ENCODE measurements at regions not wholly inside any gene's neighbourhood (a gene's known extent, or its start where the extent isn't known, plus 50 kb on each side); places are given as distances from the start of the nearest gene placed in this dataset.

DNA sequence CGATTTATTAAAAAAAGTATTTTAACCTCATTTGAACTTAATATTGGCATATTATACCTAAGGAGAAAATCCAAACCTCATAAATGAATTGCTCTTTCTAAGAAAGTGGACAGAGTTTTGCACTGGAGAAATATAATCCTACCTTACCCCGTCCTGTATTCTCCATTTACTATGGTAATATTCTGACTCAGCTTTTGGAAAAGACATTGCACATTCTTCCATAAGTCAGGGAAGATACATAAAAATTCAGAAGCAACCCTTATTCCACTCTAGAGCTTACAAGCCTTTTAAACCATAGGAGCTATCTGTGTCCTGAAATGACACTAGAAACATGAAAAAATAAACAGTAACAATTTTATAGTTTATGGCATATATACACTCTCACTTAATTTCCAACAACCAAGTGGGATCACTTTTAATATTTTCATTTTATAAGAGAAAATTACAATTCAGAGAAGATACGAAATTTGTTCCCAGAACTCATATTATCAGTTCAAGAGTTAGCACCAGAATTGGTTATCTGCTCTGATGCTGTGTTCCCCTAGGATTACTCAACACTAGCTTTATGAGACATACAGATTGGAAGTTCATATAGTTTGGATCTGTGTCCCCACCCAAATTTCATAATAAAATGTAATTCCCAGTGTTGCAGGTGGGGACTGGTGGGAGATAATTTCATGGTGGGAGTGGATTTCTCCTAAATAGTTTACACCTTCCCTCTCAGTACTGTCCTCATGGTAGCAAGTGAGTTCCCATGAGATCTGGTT is 359.4 kb downstream of the ARAP2 start:
- no peak for TF ChIP-seq GATA2 (IDR thresholded peaks at IDR 0.05; ENCODE audit: low read depth, low read length)
- TF ChIP-seq GATA3 (IDR thresholded peaks at IDR 0.05; ENCODE audit: low read depth, low read length) = no peak

Measured in SH-SY5Y (cell line).